Ishikawa (cell line): ENCODE measurements at regions not wholly inside any gene's neighbourhood (a gene's known extent, or its start where the extent isn't known, plus 50 kb on each side); places are given as distances from the start of the nearest gene placed in this dataset.

Experiments
- CEBPB ChIP-seq: IDR thresholded peaks from 2 replicates; pipeline ENCODE4 v1.6.1; 2012
- CREB1 ChIP-seq: IDR thresholded peaks from 2 replicates; pipeline ENCODE4 v1.6.1; 2012; ENCODE audit warnings: low read depth
- EGR1 ChIP-seq: IDR thresholded peaks from 2 replicates; pipeline ENCODE4 v1.6.1; 2012
- EP300 ChIP-seq: IDR thresholded peaks from 2 replicates; pipeline ENCODE4 v1.6.1; 2012; ENCODE audit warnings: borderline replicate concordance
- FOXM1 ChIP-seq: IDR thresholded peaks from 2 replicates; pipeline ENCODE4 v1.6.1; 2012; ENCODE audit warnings: low read depth, borderline replicate concordance
- NFIC ChIP-seq: IDR thresholded peaks from 2 replicates; pipeline ENCODE4 v1.6.1; 2012
- RAD21 ChIP-seq: IDR thresholded peaks from 2 replicates; pipeline ENCODE4 v1.6.1; 2012; ENCODE audit warnings: low read depth
- TAF1 ChIP-seq: IDR thresholded peaks from 2 replicates; pipeline ENCODE4 v1.6.1; 2012; ENCODE audit warnings: low read depth, mild to moderate bottlenecking
- TCF12 ChIP-seq: IDR thresholded peaks from 2 replicates; pipeline ENCODE4 v1.6.1; 2012; ENCODE audit warnings: low read depth
- TEAD4 ChIP-seq: IDR thresholded peaks from 2 replicates; pipeline ENCODE4 v1.6.1; 2012
- YY1 ChIP-seq: IDR thresholded peaks from 2 replicates; pipeline ENCODE4 v1.6.1; 2012; ENCODE audit warnings: low read depth
- ZBTB7A ChIP-seq: IDR thresholded peaks from 2 replicates; pipeline ENCODE4 v1.6.1; 2012; ENCODE audit warnings: low read depth
- TF ChIP-seq, protein P1 (sequence below): IDR thresholded peaks from 2 replicates; pipeline ENCODE4 v1.6.1; 2012
- TF ChIP-seq, protein P2 (sequence below): IDR thresholded peaks from 2 replicates; pipeline ENCODE4 v1.6.1; 2012; ENCODE audit warnings: low read depth, mild to moderate bottlenecking
- TF ChIP-seq, protein P3 (sequence below): IDR thresholded peaks from 2 replicates; pipeline ENCODE4 v1.6.1; 2012

DNA sequence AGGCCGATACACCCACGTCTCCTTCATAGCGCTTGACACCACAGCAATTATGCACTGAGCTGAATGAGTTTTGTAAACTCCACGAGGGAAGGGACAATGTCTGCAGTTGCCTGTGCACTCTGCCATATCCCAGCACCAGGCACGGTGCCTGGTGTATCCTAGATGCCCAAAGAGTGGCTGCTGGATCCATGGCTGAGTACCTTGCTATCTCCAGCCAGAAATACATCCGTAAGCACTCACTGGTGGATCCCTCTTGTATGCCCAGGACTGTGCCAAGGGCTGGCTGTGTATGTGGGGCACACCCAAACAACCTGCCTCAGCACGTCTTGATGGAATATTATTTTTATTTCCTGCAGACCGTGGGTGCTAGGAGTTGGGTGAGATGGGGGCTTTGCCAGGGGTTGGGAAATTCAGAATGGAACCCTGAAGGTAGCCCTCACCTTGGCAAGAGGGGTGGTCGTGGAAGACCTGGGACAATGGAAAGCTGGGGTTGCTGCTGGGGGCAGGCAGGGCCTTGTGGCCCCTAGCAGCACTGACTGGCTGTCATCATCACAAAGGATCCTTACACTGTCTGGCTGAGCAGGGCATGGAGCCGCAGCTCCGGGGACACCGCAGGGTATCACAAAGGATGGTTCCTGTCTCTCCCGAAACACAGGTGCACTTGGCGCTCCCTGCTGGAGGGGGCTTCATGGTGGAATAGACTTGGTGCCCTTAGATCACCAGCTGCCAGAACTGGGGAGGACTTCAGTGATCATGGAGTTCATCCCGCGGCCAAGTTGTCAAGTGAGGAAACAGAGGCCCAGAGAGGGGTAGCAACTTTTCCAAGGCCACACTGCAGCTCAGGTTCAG is 131.3 kb downstream of the URI1 start:
- no peak for TF ChIP-seq TAF1
- TF ChIP-seq, protein P1, sequence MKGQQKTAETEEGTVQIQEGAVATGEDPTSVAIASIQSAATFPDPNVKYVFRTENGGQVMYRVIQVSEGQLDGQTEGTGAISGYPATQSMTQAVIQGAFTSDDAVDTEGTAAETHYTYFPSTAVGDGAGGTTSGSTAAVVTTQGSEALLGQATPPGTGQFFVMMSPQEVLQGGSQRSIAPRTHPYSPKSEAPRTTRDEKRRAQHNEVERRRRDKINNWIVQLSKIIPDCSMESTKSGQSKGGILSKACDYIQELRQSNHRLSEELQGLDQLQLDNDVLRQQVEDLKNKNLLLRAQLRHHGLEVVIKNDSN, result no peak
- TF ChIP-seq RAD21, result no peak
- no peak for TF ChIP-seq EP300

DNA sequence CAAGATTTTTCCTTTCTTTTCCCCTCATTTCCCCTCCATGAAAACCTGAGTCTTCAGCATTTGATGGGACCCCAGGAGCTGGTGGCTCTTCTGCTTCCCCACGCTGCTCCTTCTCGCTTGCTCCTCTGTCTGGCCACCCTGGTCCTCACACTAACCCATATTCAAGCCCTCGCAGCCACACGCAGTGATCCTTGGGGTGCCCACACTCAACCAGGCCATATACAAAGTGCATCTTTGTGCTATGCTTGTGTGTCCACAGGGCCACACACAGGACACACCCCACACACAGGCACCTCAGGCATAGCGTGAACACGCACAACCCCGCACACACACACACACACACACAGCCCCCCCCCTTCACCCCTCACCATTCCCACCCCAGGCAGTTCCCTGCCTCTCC is 132.1 kb downstream of the URI1 start:
- TF ChIP-seq YY1, result no peak

DNA sequence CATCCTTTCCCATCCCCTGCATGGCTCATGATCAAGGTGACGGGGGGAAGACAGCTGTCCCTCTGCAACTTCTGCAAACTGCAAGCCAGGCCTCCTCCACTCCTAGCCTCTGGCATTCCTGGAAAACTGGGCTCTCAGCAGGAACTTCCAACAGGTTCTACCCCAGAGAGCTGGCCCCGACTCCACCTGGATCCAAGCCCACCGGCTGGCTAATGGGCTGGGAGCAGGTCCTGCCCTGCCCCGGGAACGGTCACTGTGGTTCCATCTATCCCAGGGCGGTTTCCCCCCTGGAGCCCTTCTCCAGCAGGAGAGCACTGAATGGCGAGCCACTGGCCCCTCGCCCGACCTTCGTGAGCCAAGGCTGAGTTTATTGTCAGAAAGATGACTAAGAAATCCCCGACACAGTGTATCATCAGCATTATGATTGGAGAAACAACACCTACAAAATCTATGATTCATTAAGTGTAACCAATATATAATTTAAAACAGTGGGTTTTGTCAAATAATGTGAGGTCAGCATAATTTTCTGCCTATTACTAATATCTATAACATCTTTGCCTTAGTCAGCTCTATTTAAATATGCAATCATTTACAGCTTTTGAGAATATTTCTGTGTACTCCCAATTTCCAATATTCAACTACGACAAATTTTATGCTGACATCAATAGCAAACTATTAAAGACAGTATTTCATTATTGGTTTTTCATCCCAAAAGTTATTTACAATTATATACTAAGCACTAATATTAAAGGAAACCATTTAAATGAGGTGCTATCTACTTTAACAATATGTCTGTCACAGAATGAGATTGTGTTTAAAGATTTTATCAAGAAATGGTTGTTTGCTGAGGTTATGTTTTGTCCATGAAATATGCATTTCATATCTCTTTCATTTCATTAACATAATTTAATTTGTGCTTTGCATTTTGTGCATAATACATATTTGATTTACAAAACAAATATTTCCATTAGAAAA is 133.0 kb downstream of the URI1 start:
- TF ChIP-seq EGR1 (no peak), CREB1 (no peak), TAF1 (no peak), EP300 (no peak), RAD21 (no peak), NFIC (no peak), YY1 (no peak), FOXM1 (no peak), TCF12 (no peak), TEAD4 (no peak), CEBPB (no peak)
- TF ChIP-seq, protein P2, sequence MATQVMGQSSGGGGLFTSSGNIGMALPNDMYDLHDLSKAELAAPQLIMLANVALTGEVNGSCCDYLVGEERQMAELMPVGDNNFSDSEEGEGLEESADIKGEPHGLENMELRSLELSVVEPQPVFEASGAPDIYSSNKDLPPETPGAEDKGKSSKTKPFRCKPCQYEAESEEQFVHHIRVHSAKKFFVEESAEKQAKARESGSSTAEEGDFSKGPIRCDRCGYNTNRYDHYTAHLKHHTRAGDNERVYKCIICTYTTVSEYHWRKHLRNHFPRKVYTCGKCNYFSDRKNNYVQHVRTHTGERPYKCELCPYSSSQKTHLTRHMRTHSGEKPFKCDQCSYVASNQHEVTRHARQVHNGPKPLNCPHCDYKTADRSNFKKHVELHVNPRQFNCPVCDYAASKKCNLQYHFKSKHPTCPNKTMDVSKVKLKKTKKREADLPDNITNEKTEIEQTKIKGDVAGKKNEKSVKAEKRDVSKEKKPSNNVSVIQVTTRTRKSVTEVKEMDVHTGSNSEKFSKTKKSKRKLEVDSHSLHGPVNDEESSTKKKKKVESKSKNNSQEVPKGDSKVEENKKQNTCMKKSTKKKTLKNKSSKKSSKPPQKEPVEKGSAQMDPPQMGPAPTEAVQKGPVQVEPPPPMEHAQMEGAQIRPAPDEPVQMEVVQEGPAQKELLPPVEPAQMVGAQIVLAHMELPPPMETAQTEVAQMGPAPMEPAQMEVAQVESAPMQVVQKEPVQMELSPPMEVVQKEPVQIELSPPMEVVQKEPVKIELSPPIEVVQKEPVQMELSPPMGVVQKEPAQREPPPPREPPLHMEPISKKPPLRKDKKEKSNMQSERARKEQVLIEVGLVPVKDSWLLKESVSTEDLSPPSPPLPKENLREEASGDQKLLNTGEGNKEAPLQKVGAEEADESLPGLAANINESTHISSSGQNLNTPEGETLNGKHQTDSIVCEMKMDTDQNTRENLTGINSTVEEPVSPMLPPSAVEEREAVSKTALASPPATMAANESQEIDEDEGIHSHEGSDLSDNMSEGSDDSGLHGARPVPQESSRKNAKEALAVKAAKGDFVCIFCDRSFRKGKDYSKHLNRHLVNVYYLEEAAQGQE, result no peak
- TF ChIP-seq, protein P3, sequence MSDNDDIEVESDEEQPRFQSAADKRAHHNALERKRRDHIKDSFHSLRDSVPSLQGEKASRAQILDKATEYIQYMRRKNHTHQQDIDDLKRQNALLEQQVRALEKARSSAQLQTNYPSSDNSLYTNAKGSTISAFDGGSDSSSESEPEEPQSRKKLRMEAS, result no peak
- TF ChIP-seq, protein P1, result no peak

DNA sequence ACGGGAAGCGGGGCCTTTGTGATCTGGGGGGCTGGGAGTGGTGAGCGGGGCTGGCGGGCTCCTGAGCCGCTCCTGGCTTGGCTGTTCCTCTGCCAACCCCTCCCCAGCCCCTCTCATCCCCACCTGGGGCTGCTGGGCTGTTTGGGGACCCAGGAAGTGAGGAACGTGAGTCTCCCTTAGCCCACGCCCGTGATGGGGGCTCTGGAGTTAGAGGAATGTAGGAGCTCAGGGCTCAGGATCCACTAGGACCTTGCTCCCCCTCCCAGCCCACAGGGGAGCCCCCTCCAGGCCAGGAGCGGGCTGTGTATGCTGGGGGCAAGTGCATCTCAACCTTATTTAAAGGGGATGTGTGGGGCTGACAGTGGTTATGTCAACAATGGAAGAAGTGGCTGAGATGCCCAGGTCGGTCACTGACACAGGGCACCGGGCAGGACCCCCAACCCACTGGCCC is 134.1 kb downstream of the URI1 start:
- TF ChIP-seq, protein P1, result no peak
- TF ChIP-seq YY1, result no peak

DNA sequence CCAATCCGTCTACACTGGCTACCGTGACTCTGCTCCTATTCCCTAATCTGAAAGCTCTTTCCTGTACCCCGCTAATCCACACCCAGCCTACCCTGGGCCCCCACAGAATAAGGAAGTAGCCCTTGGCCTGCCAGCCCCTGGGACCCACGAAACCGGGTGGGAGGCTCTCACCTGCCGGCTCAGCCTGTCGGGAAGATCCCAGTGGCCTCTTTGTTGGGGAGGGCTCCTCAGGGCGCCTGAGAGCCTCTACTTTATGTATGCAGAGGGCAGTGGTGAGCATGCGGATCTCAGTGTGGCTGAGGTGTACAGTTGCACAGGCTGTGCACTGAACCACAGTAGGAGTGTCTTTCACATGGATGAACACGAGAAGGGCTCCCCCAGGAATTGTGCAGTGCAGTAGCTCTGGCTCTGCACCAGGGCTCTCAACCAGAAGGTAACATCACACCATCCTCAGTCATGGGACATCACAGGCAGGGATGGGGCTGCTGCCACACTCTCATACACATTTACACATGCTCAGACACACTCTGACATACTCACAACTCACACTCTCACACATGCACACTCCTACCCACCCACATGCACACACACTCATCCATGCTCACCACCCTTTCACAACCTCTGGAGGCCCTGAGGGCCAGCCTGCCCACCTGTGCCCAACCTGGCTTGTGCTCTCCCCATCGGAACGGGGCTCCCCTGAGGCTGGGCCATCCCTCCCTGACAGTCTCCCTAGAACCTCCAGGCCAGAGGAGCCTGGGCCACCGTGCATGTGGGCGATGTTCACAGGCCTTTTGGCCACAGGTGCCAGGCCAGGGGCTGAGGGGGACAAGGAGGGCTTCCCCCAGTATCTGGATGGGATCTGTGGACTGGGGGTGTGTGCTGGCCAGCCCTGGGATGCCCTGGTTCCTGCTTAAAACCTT is 135.0 kb downstream of the URI1 start:
- TF ChIP-seq ZBTB7A (no peak), TCF12 (no peak), EP300 (no peak), NFIC (no peak), EGR1 (no peak), YY1 (no peak), TAF1 (no peak), CREB1 (no peak), TEAD4 (no peak), RAD21 (no peak), FOXM1 (no peak), CEBPB (no peak)
- TF ChIP-seq, protein P1, result no peak
- TF ChIP-seq, protein P3, result no peak
- TF ChIP-seq, protein P2, result no peak
